ENCODE measurements at regions not wholly inside any gene's neighbourhood (a gene's known extent, or its start where the extent isn't known, plus 50 kb on each side); places are given as distances from the start of the nearest gene placed in this dataset.

DNA sequence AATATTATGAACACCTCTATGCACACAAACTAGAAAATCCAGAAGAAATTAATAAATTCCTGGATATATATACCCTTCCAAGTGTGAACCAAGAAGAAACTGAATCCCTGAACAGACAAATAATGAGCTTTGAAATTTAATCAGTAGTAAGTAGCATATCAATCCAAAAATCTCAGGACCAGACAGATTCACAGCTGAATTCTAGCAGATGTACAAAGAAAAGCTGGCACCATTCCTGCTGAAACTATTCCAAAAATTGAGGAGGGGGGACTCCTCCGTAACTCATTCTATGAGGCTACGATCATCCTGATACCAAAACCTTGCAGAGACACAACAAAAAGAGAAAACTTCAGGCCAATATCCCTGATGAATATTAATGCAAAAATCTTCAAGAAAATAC is 67.0 kb upstream of the PDE7B start:
- H3K9me3 ChIP-seq: no peaks in the 10 kb centered on the region
- TF ChIP-seq, protein P1, sequence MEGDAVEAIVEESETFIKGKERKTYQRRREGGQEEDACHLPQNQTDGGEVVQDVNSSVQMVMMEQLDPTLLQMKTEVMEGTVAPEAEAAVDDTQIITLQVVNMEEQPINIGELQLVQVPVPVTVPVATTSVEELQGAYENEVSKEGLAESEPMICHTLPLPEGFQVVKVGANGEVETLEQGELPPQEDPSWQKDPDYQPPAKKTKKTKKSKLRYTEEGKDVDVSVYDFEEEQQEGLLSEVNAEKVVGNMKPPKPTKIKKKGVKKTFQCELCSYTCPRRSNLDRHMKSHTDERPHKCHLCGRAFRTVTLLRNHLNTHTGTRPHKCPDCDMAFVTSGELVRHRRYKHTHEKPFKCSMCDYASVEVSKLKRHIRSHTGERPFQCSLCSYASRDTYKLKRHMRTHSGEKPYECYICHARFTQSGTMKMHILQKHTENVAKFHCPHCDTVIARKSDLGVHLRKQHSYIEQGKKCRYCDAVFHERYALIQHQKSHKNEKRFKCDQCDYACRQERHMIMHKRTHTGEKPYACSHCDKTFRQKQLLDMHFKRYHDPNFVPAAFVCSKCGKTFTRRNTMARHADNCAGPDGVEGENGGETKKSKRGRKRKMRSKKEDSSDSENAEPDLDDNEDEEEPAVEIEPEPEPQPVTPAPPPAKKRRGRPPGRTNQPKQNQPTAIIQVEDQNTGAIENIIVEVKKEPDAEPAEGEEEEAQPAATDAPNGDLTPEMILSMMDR (IDR thresholded peaks at IDR 0.05): no peak
- no peak for TF ChIP-seq POLR2A (IDR thresholded peaks at IDR 0.05)
- H3K4me1 ChIP-seq: no peaks in the 10 kb centered on the region
- intact Hi-C loops (cut with DNase I): no loop called here
- DNase-seq: no peak
- WGBS, 2 donors: 97 to 98% methylated on average over 2 of the region's 2 CpGs
- H3K4me3 ChIP-seq (replicated peaks in 1 of 3): no peak overlapping the region
- no peaks in the 10 kb centered on the region for H3K27me3 ChIP-seq
- H3K36me3 ChIP-seq: no peaks in the 10 kb centered on the region
- H3K27ac ChIP-seq: no peak overlapping the region

DNA sequence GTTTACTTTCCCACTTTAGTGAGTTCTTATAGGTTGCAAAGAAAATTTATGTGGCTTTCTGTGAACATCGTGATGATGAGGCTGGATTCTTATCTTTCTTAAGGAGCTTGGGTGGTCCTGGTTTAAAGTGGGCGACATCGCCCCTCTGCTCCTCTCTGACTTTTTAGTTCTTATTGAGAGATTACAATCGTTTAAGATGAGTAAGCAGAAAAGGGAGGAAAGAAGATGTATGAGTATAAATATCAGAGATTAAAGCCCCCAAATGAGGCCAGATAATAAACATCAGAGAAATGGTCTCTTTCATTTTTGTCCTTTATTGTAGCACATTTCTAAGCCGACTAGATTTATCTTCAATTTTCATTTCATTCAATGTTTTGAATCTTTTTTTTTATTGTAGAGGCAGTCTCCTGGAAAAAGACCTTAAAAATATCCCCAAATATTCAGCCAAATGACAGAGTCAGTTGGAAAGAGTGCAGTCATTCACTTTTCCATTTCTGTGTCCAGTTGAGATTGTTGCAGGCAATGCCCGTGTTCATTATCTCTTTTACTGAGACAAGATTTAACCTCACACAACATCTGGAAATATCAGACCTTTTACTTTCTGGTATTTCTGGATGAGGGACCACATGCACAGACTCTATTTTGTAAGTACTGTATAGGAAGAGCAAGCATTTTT is 62.0 kb upstream of the PDE7B start:
- no peak overlapping the region for H3K27ac ChIP-seq
- intact Hi-C loops (cut with DNase I): no loop called here

DNA sequence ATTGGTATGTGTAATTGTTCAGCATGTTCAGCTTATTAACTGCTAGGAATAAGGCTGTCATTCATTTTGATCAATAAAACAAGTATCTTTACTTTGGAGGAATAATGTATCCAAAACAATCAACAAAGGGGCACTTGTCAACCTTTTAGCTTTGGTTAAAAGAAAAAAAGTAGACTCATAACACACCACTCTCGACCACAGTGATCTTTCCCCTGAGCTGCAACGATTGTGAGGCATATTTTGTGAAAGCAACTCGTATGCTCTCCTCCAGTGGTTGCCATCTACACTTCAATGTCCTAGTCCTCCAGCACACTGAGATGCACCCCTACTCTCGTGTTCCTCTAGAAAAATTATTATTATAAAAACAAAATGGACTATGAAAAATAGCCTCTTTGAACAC is 60.1 kb upstream of the PDE7B start:
- TF ChIP-seq POLR2A (IDR thresholded peaks at IDR 0.05): no peak
- TF ChIP-seq, protein P1 (IDR thresholded peaks at IDR 0.05): no peak
- Histone ChIP-seq H3K36me3 (no peaks in the 10 kb centered on the region), H3K9me3 (no peaks in the 10 kb centered on the region), H3K4me1 (no peaks in the 10 kb centered on the region), H3K27me3 (no peaks in the 10 kb centered on the region), H3K27ac (no peak overlapping the region), H3K4me3 (replicated peaks in 1 of 3) (no peak overlapping the region)
- 83 to 86% methylated on average over 4 of the region's 4 CpGs for WGBS, 2 donors
- DNase-seq: no peak
- intact Hi-C loops (cut with DNase I): no loop called here

More for the DNA sequence above, 62.0 kb upstream of the PDE7B start:
- 77 to 80% methylated on average over 6 of the region's 6 CpGs for WGBS, 2 donors
- no peak overlapping the region for H3K4me3 ChIP-seq (replicated peaks in 1 of 3)
- no peaks in the 10 kb centered on the region for H3K9me3 ChIP-seq
- no peaks in the 10 kb centered on the region for H3K36me3 ChIP-seq
- TF ChIP-seq POLR2A (IDR thresholded peaks at IDR 0.05): no peak
- TF ChIP-seq, protein P1 (IDR thresholded peaks at IDR 0.05): no peak
- no peaks in the 10 kb centered on the region for H3K27me3 ChIP-seq
- no peaks in the 10 kb centered on the region for H3K4me1 ChIP-seq
- no peak for DNase-seq

DNA sequence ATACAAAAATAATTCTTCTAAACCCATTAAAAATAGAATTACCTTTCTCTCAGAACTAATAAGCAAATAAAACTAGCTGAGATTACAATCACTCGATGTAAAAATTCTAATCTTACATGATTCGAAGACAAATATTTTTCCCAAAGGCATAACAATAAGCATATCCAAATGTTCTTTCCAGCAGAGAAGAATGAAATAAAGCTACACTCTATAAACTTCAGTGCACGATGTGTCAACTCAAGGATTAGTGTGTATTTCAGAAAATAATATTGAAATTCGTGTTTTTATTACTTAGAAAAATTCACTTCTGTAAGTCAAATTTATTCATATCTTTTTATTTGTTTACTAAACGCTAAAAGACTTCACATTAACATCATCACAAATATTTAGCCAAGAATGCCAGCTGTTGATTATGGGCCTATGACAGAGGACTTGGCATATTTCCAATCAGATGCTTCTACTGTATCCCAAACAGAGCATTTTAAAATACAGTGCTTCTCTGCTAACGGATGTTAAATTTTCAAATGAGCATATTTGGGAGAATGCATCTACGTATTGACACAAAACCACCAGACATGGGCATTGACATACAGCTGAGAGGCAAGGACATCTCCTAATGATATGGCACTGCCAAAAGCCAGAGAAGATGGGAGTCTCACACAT is 54.7 kb upstream of the PDE7B start:
- Histone ChIP-seq H3K9me3 (no peaks in the 10 kb centered on the region), H3K27ac (no peak overlapping the region), H3K4me1 (no peaks in the 10 kb centered on the region), H3K4me3 (replicated peaks in 1 of 3) (no peak overlapping the region), H3K27me3 (no peaks in the 10 kb centered on the region), H3K36me3 (no peaks in the 10 kb centered on the region)
- WGBS, 2 donors: 85 to 88% methylated on average over 7 of the region's 7 CpGs
- intact Hi-C loops (cut with DNase I): no loop called here
- DNase-seq: no peak
- TF ChIP-seq, protein P1 (IDR thresholded peaks at IDR 0.05): no peak
- no peak for TF ChIP-seq POLR2A (IDR thresholded peaks at IDR 0.05)

DNA sequence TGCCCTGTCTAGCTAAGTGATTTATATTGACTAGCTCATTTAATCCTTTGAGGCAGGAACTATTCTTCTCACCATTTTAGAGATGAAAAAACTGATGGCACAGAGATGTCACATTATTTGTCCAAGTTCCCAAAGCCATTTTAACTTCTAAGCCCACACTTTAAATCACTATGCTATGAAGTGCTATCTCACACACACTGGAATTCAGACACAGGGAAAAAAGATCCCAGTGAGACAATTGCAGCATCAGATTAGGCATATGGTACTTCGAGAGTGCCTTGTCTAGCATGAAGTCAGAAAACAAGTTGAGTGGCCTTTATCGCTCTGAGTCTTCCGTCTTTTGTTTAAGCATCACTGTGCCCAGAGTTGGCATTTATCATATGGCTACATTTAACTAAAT is 54.1 kb upstream of the PDE7B start:
- Histone ChIP-seq H3K4me3 (replicated peaks in 1 of 3) (no peak overlapping the region), H3K27me3 (no peaks in the 10 kb centered on the region), H3K36me3 (no peaks in the 10 kb centered on the region), H3K27ac (no peak overlapping the region), H3K9me3 (no peaks in the 10 kb centered on the region), H3K4me1 (no peaks in the 10 kb centered on the region)
- TF ChIP-seq, protein P1 (IDR thresholded peaks at IDR 0.05): no peak
- no peak for TF ChIP-seq POLR2A (IDR thresholded peaks at IDR 0.05)
- intact Hi-C loops (cut with DNase I): no loop called here
- DNase-seq: no peak
- WGBS, 2 donors: 84 to 91% methylated on average over 3 of the region's 3 CpGs

Measured in thyroid gland (tissue), 4 donors.